ENCODE measurements at regions not wholly inside any gene's neighbourhood (a gene's known extent, or its start where the extent isn't known, plus 50 kb on each side); places are given as distances from the start of the nearest gene placed in this dataset.

DNA sequence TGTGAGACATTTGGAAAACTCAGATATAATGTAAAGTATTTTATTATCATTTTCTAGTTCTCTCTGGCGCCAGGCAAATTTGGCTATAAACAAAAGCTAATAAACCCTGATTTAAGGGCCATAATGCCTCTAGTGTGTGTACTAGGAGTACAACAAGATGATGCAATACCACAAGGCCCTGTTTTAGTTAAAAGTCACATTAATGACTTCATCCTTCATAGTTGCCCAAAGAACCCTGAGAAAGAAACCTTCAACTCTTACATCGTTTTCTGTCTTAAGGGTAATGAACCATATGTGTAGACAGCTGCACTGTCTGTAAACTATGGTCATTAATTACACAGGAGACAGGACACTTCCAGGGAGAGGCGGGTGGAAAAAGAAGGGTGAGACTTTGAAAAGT lies 538.4 kb downstream of the FAM181B start:
- intact Hi-C loops (cut with micrococcal nuclease; ENCODE audit: unreplicated experiment) = no loop called here
- no TSS peak for BruUV-seq (replicated peaks)
- no peak for TF ChIP-seq SIN3A (IDR thresholded peaks at IDR 0.05; ENCODE audit: borderline replicate concordance, insufficient read depth, low read depth, low read length)
- no peak for TF ChIP-seq TCF7L2 (IDR thresholded peaks at IDR 0.05; ENCODE audit: low read depth, low read length)
- no peak for TF ChIP-seq REST (IDR thresholded peaks at IDR 0.05; ENCODE audit: insufficient read depth in 1 of 2, low read depth in 2 of 2, low read length in 1 of 2)
- TF ChIP-seq, protein P1, sequence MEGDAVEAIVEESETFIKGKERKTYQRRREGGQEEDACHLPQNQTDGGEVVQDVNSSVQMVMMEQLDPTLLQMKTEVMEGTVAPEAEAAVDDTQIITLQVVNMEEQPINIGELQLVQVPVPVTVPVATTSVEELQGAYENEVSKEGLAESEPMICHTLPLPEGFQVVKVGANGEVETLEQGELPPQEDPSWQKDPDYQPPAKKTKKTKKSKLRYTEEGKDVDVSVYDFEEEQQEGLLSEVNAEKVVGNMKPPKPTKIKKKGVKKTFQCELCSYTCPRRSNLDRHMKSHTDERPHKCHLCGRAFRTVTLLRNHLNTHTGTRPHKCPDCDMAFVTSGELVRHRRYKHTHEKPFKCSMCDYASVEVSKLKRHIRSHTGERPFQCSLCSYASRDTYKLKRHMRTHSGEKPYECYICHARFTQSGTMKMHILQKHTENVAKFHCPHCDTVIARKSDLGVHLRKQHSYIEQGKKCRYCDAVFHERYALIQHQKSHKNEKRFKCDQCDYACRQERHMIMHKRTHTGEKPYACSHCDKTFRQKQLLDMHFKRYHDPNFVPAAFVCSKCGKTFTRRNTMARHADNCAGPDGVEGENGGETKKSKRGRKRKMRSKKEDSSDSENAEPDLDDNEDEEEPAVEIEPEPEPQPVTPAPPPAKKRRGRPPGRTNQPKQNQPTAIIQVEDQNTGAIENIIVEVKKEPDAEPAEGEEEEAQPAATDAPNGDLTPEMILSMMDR (IDR thresholded peaks at IDR 0.05) = no peak
- TF ChIP-seq POLR2AphosphoS5 (IDR thresholded peaks at IDR 0.05; ENCODE audit: low read depth, low read length) = no peak
- Histone ChIP-seq H3K9me3 (ENCODE audit: control insufficient read depth, insufficient read depth, low read depth, low read length) (no peaks in the 10 kb centered on the region), H3K27me3 (ENCODE audit: control insufficient read depth, insufficient read depth, low read length) (no peaks in the 10 kb centered on the region), H3K36me3 (ENCODE audit: control insufficient read depth, insufficient read depth, low read length) (no peaks in the 10 kb centered on the region), H3K4me1 (ENCODE audit: control insufficient read depth, insufficient read depth, low read length) (no peaks in the 10 kb centered on the region), H3K4me3 (ENCODE audit: low read depth in 2 of 2, low read length in 2 of 2) (no peak overlapping the region), H3K27ac (ENCODE audit: low read length) (no peak overlapping the region)
- in situ Hi-C loops (cut with HindIII; ENCODE audit: low pct_unique_long_range_greater_than_20kb, low sequenced_read_pairs) = no loop called here
- ATAC-seq = no peak
- ChIA-PET POLR2A (no interaction called here), CTCF (no interaction called here)
- no peak for DNase-seq (ENCODE audit: low read depth, low spot score)

DNA sequence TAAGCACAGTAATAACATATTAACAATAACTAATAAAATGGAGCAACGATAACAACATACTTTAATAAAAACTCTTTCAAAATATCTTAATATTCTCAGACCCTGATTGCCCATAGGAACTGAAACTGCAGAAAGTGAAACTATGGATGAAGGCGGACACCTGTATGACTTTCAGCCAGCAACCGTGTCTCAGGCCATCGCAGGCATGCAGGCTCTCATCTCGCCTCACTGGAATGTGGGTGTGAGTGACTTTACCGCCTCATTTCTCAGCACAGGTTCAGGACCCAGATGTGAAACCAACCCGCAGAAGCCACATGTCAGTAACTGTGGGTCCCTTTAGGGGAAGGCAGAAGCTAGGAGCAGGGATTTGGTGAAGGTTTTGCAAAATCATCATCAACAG lies 539.1 kb downstream of the FAM181B start:
- intact Hi-C loops (cut with micrococcal nuclease; ENCODE audit: unreplicated experiment) = no loop called here
- no TSS peak for BruUV-seq (replicated peaks)
- ChIA-PET POLR2A (no interaction called here), CTCF (no interaction called here)
- Histone ChIP-seq H3K4me3 (ENCODE audit: low read depth in 2 of 2, low read length in 2 of 2) (no peak overlapping the region), H3K4me1 (ENCODE audit: control insufficient read depth, insufficient read depth, low read length) (no peaks in the 10 kb centered on the region), H3K9me3 (ENCODE audit: control insufficient read depth, insufficient read depth, low read depth, low read length) (no peaks in the 10 kb centered on the region), H3K27ac (ENCODE audit: low read length) (no peak overlapping the region), H3K36me3 (ENCODE audit: control insufficient read depth, insufficient read depth, low read length) (no peaks in the 10 kb centered on the region), H3K27me3 (ENCODE audit: control insufficient read depth, insufficient read depth, low read length) (no peaks in the 10 kb centered on the region)
- in situ Hi-C loops (cut with HindIII; ENCODE audit: low pct_unique_long_range_greater_than_20kb, low sequenced_read_pairs) = no loop called here
- DNase-seq (ENCODE audit: low read depth, low spot score) = no peak
- no peak for ATAC-seq
- TF ChIP-seq, protein P1 (IDR thresholded peaks at IDR 0.05) = no peak
- TF ChIP-seq SIN3A (IDR thresholded peaks at IDR 0.05; ENCODE audit: borderline replicate concordance, insufficient read depth, low read depth, low read length) (no peak), REST (IDR thresholded peaks at IDR 0.05; ENCODE audit: insufficient read depth in 1 of 2, low read depth in 2 of 2, low read length in 1 of 2) (no peak), POLR2AphosphoS5 (IDR thresholded peaks at IDR 0.05; ENCODE audit: low read depth, low read length) (no peak), TCF7L2 (IDR thresholded peaks at IDR 0.05; ENCODE audit: low read depth, low read length) (no peak)

Data from Panc1 (cell line).